K562 (cell line): ENCODE measurements at regions not wholly inside any gene's neighbourhood (a gene's known extent, or its start where the extent isn't known, plus 50 kb on each side); places are given as distances from the start of the nearest gene placed in this dataset.

Source experiments
- ATF6 ChIP-seq: sonication (generic); formaldehyde crosslinking; IDR thresholded peaks from 2 replicates; pipeline ENCODE4 v1.4.0; 2020; ENCODE audit warnings: mild to moderate bottlenecking, missing genetic modification reagents
- CHCHD3 ChIP-seq: fragments of 250-450 bp; sonication (Bioruptor Pico); IDR thresholded peaks from 2 replicates; pipeline ENCODE4 v2.1.2; 2022; ENCODE audit warnings: mild to moderate bottlenecking
- CLOCK ChIP-seq: fragments of 250-450 bp; sonication (Bioruptor Pico); IDR thresholded peaks from 2 replicates; pipeline ENCODE4 v1.4.0; 2020; ENCODE audit warnings: mild to moderate bottlenecking, moderate library complexity, borderline replicate concordance
- CREB3L1 ChIP-seq: fragments of 450-650 bp; IDR thresholded peaks from 2 replicates; pipeline ENCODE4 v1.6.1; 2014; ENCODE audit warnings: low read depth, mild to moderate bottlenecking, moderate library complexity, borderline replicate concordance
- FOXJ3 ChIP-seq: sonication (generic); formaldehyde crosslinking; IDR thresholded peaks from 2 replicates; pipeline ENCODE4 v1.4.0; 2020; ENCODE audit warnings: mild to moderate bottlenecking, missing genetic modification reagents
- ZNF668 ChIP-seq: fragments of 250-450 bp; sonication (Bioruptor Pico); IDR thresholded peaks from 2 replicates; pipeline ENCODE4 v1.8.0; 2022; ENCODE audit warnings: mild to moderate bottlenecking, inconsistent platforms

- no peak for TF ChIP-seq ATF6 (CRISPR knock-in tag)
- TF ChIP-seq ZNF668 (CRISPR knock-in tag): no peak
- no peak for TF ChIP-seq CHCHD3 (CRISPR knock-in tag)
- TF ChIP-seq CREB3L1: no peak
- TF ChIP-seq CLOCK (CRISPR knock-in tag): no peak
- TF ChIP-seq FOXJ3 (CRISPR knock-in tag): no peak
These were observed 392.6 kb downstream of the ZPLD1 start (continued) for GRCh38 chr3:102827386-102827785.
